ENCODE measurements at regions not wholly inside any gene's neighbourhood (a gene's known extent, or its start where the extent isn't known, plus 50 kb on each side); places are given as distances from the start of the nearest gene placed in this dataset.

GRCh38 chr5:35339616-35340100 lies 109.4 kb upstream of the PRLR start:
- TF ChIP-seq POLR2A (IDR thresholded peaks at IDR 0.05) (no peak), POLR2AphosphoS5 (IDR thresholded peaks at IDR 0.05) (no peak), CTCF (IDR thresholded peaks at IDR 0.05) (no peak)

All from breast epithelium (tissue), 3 donors.